GM19452 (cell line): ENCODE measurements at regions not wholly inside any gene's neighbourhood (a gene's known extent, or its start where the extent isn't known, plus 50 kb on each side); places are given as distances from the start of the nearest gene placed in this dataset.

Experiments
- ATAC-seq: cut with Tn5 transposase; IDR thresholded peaks from one replicate; pipeline ENCODE4 v1.9.1; 2021; ENCODE audit not compliant: unreplicated experiment

DNA sequence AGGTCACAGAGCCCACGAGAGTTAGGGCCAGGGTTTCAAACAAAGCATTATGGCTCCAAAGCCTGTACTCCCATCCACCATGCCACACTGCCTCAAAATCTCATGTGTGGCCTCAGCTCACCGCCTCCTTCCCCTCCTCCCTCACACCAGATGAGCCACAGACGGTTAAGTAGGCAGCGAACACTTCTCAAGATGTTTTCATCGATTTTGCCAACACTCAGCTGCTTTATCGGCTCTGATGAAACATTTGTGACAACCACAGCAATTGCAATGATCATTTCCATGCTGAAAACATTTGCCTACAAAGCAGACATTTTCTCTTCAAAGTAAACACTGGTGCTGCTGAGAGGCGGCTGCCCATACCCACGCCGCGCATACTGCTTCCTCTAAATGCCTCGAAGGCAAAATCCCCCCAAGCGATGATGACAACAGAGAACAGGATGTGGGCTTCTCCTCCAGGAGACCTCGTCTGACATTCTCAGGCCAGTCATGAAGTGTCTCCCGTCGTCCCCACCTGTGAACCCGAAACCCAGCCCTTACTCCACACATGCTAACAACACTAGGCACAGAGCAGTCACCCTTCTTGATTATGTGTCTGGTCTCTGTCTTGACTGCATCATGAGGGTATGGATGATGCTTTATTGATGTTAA lies 599.2 kb downstream of the SOX6 start:
- ATAC-seq: no peak

- no peak for ATAC-seq
Observed at GRCh38 chr11:15758857-15759465, 597.4 kb downstream of the SOX6 start.

- ATAC-seq: no peak
Observed at GRCh38 chr11:15761235-15761634, 595.1 kb downstream of the SOX6 start.

GRCh38 chr11:15764326-15764725 lies 592.0 kb downstream of the SOX6 start:
- no peak for ATAC-seq

DNA sequence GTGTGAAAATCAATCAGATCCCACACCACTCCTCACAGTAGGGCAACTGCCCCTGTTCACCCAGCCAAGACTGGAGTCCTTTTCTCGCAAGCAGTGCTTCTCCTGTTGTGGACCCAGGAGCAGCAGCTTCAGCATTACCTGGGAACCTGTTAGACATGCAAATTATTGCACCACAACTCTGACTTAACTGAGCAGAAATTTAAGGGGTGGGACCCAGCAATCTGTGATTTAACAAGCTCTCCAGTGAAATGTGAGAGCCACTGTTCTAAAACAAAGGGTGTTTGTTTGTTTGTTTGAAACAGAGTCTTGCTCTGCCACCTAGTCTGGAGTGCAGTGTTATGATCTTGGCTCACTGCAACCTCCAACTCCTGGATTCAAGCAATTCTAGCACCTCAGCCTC lies 591.4 kb downstream of the SOX6 start:
- ATAC-seq: no peak

GRCh38 chr11:15765530-15765929 lies 590.8 kb downstream of the SOX6 start:
- ATAC-seq: no peak

- no peak for ATAC-seq
Observed at GRCh38 chr11:15768321-15768720, 588.0 kb downstream of the SOX6 start.

GRCh38 chr11:15769203-15769602 lies 587.1 kb downstream of the SOX6 start:
- ATAC-seq: no peak

- no peak for ATAC-seq
Observed at GRCh38 chr11:15770798-15771414, 585.4 kb downstream of the SOX6 start.

- ATAC-seq: no peak
Observed at GRCh38 chr11:15772547-15772946, 583.8 kb downstream of the SOX6 start.

- no peak for ATAC-seq
Observed at GRCh38 chr11:15772981-15773380, 583.4 kb downstream of the SOX6 start.

DNA sequence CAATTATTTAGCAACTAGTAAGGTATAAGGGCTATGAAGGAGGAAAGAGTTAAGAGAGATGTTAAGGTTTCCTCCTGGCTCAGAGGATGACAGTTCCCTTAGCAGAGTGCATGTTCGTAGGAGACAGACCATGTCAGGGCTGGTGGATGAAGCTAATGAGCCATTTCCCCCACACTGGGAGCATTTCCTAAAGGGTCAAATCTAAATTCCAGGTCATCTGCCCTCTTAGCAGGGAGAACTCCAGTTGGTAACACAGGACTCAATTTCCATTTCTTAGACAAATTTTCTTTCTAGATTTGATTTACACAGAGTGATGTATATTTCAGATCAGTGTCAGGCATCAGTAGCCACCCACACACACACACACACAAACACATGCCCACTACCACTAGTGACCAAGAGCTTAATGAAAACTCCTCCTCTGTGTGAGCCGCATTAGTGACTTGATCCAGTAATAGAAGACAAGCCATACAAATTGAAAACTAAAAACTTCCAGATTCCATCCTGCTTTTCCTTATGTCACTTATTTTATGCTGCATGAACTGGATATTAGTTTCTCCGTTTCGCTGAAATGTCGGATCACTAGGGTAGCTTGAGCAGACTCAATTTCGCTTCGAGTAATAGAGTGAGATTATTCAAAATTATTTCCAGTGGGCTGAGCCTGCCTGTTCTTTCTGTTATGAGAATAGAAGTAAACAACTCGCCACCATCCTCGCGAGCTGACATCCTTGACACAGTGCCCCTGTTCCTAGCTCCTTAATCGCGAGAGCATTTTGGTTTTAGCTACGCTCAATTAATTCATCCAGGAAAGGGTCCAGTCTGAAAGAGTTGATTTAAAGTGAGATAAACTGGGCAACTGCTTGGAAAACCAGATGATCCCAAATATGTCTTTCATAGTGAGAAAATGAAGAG lies 582.6 kb downstream of the SOX6 start:
- no peak for ATAC-seq

GRCh38 chr11:15774388-15774939 lies 581.9 kb downstream of the SOX6 start:
- ATAC-seq: no peak

DNA sequence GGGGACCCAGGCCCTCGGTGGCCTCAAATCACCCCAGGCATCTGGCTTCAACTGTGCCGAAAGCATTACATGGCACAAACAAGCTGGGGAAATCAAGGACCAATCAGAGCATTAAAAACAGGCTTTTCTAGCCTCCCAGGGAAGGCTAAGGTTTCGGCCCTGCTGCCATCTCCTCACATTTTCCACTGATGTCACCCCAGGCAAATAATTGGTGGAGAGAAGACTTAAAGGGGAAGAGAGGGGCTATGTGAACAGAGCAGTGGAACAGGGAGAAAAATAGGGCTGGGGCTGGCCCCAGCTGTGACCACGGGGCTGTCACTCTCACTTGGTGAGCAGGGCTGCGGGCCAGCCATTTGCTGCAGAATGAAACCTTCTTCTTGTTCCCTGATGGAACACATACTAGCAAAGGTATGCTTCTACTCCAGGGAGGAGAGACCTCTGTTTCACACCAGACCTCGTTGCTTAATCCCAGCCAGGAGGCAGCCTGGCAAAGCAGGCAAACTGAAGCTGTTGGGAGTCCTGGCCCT lies 581.3 kb downstream of the SOX6 start:
- no peak for ATAC-seq

DNA sequence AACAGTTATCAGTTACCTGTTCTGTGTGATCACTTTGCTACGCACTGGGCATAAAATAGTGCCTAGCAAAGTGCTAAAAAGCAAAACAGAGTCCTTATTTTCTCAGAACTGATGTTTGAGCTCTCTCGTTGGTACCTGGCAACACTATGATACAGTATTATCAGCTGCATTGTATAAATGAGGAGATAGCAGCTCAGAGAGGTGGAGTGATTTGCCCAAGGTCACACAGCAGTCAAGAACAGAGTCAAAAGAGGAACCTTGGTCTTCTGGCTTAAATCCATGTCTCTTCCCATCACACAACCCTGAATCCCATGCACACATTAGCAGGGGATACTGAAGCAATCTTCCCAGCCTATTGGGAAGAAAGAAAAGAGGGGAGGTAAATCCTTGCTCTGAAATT lies 580.5 kb downstream of the SOX6 start:
- ATAC-seq: no peak

- no peak for ATAC-seq
Observed at GRCh38 chr11:15776366-15776765, 580.0 kb downstream of the SOX6 start.

DNA sequence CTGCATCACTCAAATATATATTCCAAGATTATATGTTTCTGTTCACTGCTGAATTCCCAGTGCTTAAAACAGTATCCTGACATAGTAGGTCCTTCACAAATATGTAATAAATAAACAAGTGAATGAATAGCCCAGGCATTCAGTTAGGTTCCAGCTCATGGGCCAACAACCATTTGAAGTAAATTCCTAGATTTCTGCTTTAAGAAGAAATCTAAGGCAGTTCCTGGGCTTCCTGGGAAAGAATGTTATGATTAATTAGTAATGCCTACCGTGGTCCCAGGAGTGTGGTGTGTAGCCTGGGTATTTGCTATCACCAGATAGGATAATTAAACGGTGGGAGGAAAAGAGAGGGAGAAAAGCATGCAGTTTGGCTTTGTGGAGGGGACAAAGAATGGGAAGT lies 576.8 kb downstream of the SOX6 start:
- ATAC-seq: no peak

GRCh38 chr11:15780382-15780781 lies 576.0 kb downstream of the SOX6 start:
- ATAC-seq: no peak

- ATAC-seq: no peak
Observed at GRCh38 chr11:15780837-15781236, 575.5 kb downstream of the SOX6 start.

GRCh38 chr11:15783619-15784018 lies 572.7 kb downstream of the SOX6 start:
- no peak for ATAC-seq
